ENCODE measurements at regions not wholly inside any gene's neighbourhood (a gene's known extent, or its start where the extent isn't known, plus 50 kb on each side); places are given as distances from the start of the nearest gene placed in this dataset.
"Not testable (repeated sequence)": the region's sequence is repeated elsewhere in the genome, so short reads cannot be mapped to it uniquely, and the experiment has no call there.

- not testable (repeated sequence) for DNase-seq (ENCODE audit: low read depth, low spot score)
These were observed 153.7 kb upstream of the MYRIP start for GRCh38 chr3:39655718-39656117.

DNA sequence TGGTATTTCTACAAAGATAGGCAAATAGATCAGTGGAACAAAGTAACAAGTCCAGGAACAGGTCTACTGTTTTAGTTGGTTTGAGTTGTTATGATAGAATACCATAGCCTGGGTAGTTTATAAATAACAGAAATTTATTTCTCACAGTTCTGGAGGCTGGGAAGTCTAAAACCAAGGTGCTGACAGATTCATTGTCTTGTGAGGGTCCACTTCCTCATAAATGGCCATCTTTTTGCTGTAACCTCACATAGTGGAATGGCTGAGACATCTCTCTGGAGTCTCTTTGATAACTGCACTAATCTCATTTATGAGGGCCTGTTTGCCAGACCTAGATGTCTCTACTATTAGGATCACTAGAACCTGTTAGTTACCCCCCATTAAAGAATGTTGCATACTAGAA is 152.3 kb upstream of the MYRIP start:
- DNase-seq (ENCODE audit: low read depth, low spot score), result no peak

- DNase-seq (ENCODE audit: low read depth, low spot score), result no peak
These were observed 151.6 kb upstream of the MYRIP start for GRCh38 chr3:39657775-39658174.

DNA sequence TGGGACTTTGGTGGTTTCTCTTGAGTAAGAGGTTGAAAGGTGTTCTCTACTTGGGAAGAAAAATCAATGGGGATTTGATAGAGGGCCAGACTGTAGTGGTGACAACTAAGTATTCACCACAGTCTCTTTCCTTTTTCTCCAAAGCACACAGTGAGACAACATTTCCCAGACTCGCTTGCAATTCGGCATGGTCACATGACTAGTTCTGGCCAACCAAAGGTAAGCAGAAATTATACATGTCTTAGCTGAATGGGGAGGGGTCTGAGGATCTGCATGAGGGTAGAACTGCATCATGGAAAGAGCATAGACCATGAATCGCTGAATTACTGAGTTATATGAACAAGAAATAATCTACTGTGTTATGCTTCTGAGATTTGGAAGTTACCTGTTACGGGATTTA is 144.5 kb upstream of the MYRIP start:
- DNase-seq (ENCODE audit: low read depth, low spot score), result no peak

GRCh38 chr3:39665441-39665840 is 144.0 kb upstream of the MYRIP start:
- no peak for DNase-seq (ENCODE audit: low read depth, low spot score)

GRCh38 chr3:39668420-39668819 is 141.0 kb upstream of the MYRIP start:
- DNase-seq (ENCODE audit: low read depth, low spot score), result peak; percentile 4

GRCh38 chr3:39671116-39671515 is 138.3 kb upstream of the MYRIP start:
- no peak for DNase-seq (ENCODE audit: low read depth, low spot score)

DNA sequence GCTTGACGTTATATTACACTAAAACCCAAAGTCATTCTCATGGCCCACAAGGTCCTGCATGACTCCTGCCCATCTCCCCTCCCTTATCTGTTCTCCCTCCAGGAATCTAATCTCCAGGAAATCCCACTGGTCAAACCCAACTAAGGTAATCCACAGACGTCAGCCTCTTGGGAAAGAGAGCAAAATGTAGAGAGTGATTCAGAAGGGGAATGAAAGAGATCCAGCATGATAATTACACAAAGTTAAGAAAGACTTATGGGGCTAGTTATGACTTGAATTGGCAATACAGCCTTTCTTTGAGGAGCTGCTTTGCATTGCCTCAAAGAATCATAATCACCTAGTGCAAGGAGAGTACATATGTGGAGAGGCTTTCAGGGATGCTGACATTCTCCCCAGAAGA is 137.8 kb upstream of the MYRIP start:
- DNase-seq (ENCODE audit: low read depth, low spot score), result no peak

DNA sequence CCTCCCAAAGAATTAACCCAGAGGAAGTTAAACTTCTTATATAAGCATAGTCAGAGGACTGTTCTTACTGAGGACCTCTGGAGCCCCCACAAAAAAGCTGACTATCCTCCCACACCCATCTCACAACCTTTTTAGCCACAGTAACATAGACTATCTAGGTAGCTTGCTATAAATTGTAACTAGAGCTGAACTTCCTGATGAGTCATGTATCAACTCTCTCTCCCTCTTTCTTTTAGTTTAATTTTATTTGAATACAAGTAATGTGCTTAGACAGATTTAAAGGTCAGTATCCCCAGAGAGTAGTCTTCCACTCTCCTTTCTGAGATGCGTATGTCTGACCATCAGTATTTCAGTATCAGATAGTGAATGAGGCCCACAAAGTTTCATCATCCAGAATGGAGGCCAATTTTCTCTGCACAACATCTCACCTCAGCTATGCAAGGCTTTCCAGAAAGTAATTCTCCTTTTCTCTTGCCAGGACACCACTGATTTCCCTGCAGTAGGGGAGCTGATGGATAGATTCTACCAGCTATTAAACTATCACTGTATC is 104.0 kb upstream of the MYRIP start:
- DNase-seq (ENCODE audit: low read depth, low spot score), result no peak

- DNase-seq (ENCODE audit: low read depth, low spot score), result peak; percentile 20
These were observed 102.0 kb upstream of the MYRIP start for GRCh38 chr3:39707314-39707909.

DNA sequence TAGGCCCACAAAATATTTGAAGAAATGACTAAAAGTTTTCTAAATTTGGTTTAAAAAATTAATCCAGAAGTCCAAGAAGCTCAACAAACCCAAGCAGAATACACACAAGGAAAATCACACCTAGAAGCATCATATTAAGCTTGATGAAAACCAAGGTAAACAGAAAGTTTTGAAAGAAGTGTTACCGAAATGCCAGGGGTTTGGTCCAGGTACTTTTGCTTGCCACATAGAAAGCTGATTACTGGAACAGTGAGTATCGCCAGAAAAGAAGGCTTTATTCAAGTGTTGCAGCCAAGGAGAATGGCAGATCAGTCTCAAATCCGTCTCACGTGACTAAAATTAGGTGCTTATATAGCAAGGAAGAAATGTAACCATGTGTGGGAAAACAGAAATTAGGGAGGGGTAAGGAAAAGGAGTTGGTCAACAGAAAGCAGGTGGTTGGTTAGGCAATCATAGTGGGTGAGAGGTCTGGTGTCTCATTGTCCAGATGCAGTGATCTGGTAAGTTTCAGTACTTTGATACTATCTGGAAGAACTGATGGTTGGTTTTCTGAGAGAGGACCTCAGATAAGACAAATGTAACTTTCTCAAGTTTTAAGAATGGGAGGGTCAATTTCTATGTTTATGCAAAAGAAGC is 96.9 kb upstream of the MYRIP start:
- DNase-seq (ENCODE audit: low read depth, low spot score), result no peak

GRCh38 chr3:39713341-39713740 is 96.1 kb upstream of the MYRIP start:
- not testable (repeated sequence) for DNase-seq (ENCODE audit: low read depth, low spot score)

DNA sequence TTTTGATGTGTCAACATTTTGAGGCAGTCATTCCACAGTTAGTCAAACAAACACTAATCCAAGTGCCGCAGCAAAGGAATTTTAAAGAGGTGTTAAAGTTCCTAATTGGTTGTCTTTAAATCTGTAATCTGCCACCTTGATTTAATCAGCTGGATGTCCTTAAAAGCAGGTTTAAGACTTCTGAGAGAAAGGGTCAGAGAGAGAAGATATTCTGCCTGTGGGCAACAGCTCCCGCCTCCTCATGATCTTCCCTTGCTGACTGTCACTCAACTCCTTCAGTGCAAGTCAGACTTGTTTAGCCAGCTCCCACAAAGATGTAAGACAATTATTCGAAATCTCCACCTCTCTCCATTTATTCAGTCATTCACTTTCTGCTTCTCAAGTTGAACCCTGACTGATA is 92.6 kb upstream of the MYRIP start:
- no peak for DNase-seq (ENCODE audit: low read depth, low spot score)

DNA sequence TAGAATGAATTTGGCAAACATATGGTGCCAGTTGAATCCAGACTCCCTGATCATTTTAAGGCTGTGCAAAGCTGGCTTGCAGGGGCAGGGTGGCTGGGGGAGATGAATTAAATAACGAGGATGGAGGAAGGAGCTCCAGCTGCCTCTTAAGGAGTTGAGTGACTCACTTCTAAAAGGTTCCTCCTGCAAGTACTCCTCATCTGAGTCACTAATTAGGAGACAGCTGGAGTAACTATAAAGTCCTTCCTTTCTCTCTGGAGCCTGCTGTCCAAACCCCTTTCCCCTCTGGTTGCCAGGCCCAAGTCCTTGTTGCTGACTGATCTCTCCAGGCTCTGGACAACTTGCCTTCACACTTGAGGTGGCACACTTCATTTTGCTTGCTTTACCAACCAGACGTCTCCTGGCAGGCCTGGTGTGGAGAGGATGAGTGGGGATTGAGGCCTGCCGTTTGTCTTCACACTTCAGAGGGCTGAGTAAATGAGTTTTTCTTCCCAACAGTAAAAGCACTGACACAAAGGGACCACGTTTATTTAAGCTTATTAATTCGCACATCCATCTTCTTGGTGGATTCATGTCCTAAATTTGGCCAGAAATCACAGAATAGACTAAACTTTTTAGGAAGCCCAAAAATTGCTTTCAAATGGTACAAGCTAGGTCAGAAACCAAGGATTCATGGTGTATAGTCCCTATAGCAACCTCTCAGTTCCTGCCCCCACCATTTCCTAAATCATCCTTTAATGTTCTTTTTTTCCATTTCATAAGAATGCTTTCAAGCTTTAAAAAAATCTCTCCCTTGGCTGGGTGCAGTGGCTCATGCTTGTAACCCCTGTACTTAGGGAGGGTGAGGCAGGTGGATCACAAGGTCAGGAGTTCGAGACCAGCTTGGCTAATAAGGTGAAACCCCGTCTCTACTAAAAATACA is 90.5 kb upstream of the MYRIP start:
- no peak for DNase-seq (ENCODE audit: low read depth, low spot score)

GRCh38 chr3:39721076-39721475 is 88.3 kb upstream of the MYRIP start:
- DNase-seq (ENCODE audit: low read depth, low spot score), result no peak

GRCh38 chr3:39724233-39724846 is 85.1 kb upstream of the MYRIP start:
- DNase-seq (ENCODE audit: low read depth, low spot score), result no peak

DNA sequence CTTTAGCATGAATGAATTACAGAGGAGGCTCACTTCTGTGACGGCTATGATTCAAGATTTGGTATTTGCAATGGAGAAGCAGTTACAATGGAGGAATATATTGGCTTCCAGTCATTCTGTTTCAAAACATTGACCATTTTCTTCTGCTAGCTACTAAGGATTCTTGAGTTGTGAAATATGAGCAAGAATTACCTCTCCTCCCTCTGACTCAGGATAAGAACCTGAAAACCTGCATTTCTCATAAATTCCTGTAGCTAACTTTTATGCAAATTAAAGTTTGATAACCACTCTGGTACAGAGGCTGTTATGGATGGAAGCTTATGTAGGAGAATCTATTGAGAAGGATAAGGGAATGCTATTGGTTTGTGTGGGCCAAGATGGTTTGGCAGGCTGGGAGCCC is 84.1 kb upstream of the MYRIP start:
- no peak for DNase-seq (ENCODE audit: low read depth, low spot score)

- no peak for DNase-seq (ENCODE audit: low read depth, low spot score)
These were observed 82.0 kb upstream of the MYRIP start for GRCh38 chr3:39727415-39727814.

- no peak for DNase-seq (ENCODE audit: low read depth, low spot score)
These were observed 75.6 kb upstream of the MYRIP start for GRCh38 chr3:39733804-39734203.

DNA sequence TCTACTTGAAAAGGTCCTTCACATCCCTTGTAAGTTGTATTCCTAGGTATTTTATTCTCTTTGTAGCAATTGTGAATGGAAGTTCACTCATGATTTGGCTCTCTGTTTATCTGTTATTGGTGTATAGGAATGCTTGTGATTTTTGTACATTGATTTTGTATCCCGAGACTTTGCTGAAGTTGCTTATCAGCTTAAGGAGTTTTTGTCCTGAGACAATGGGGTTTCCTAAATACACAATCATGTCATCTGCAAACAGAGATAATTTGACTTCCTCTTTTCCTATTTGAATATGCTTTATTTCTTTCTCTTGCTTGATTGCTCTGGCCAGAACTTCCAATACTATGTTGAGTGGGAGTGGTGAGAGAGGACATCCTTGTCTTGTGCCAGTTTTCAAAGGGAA is 69.8 kb upstream of the MYRIP start:
- not testable (repeated sequence) for DNase-seq (ENCODE audit: low read depth, low spot score)

- no peak for DNase-seq (ENCODE audit: low read depth, low spot score)
These were observed 64.7 kb upstream of the MYRIP start for GRCh38 chr3:39744746-39745145.

GRCh38 chr3:39748002-39748401 is 61.4 kb upstream of the MYRIP start:
- no peak for DNase-seq (ENCODE audit: low read depth, low spot score)

Measured in smooth muscle cell of the brain vasculature (primary cell).